ENCODE measurements at regions not wholly inside any gene's neighbourhood (a gene's known extent, or its start where the extent isn't known, plus 50 kb on each side); places are given as distances from the start of the nearest gene placed in this dataset.
A peak's percentile ranks its signal among the peaks of the same experiment; 100 is the strongest.

DNA sequence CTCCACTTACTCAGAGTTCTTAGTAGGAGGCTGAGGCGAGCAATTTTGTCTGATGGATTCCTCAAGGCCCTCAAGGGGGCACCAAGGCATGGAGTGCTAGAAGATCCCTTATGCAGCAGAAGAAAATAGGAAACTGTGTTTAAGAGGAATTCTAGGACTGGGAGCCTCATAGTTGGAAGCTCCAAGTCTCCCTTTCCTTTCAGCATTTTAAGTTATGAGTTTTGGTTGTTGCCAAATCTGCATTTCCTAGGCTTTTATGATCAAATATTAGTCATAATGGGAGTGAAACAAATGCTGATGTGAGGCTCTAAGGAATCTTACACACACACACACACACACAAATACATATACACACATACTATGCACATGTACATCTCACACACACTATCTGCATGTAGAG, 714.0 kb downstream of the UTRN start:
- no peak for DNase-seq

DNA sequence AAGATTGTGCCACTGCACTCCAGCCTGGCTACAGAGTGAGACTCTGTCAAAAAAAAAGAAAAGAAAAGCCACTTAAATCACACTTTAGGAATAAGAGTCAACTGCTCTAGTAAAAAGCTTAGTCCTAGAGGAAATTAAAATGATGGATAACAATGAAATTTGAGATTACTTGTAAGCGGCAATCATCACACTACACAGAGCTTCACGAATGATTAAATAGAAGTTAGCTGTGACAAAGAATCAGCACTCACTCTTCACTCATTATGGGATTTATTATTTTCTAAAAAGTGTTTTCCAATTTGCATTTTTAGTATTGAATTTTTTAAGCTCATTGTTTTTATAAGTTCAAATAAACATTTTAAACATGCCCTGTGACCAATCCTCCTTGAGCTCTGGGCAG, 718.0 kb downstream of the UTRN start:
- DNase-seq = no peak

DNA sequence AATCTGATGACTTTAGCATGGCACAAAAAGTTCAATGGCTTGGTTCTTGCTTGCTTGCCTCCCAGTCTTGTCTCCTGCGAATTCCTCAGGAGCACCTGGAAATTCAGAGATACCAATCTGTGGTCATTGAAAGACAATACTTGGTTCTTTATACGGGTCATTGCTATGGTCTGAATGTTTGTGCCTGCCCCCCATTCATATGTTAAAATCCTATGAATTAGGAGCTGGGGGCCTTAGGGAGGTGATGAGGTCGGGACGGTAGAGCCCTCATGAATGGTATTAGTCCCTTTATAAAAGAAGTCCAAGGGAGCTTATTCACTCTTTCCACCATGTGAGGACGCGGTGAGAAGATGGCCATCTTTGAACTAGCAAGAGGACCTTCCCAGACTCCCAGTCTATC, 721.8 kb downstream of the UTRN start:
- no peak for DNase-seq

DNA sequence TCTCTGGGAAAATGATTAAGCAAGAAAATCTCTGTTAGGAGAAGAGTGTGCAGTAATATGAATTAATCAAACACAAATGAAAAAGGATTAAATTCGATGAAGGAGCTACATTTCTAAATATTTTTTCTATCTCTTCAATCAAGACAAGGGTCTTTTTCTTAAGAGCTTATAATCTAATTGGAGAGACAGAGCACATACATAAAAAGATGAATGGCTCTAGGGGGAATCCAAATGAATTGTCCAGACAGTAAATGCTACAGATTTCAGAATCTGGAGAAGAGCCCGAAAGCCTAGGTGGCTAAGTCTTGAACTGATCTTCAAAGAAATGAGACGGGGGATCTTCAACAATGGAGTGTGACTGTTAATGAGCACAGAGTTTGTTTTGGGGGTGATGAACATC, 723.6 kb downstream of the UTRN start:
- DNase-seq = no peak

DNA sequence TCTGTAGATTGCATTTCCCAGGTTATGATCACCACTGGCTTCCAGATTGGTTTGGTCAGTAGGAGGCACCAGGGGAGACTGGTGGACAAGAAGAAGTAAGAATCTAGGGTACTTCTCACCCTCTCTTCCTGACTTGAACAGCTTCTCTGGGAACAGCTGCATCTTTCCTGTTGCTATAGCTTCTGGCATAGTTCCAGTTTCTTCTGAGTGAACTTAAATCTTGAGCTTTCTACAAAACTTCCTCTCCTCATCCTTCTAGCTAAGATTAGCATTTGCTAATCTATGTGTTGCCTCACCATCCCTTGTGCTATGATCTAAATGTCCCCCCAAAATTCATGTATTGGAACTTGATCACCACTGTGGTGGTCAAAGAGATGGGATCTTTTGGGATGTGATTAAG, 724.6 kb downstream of the UTRN start:
- no peak for DNase-seq

DNA sequence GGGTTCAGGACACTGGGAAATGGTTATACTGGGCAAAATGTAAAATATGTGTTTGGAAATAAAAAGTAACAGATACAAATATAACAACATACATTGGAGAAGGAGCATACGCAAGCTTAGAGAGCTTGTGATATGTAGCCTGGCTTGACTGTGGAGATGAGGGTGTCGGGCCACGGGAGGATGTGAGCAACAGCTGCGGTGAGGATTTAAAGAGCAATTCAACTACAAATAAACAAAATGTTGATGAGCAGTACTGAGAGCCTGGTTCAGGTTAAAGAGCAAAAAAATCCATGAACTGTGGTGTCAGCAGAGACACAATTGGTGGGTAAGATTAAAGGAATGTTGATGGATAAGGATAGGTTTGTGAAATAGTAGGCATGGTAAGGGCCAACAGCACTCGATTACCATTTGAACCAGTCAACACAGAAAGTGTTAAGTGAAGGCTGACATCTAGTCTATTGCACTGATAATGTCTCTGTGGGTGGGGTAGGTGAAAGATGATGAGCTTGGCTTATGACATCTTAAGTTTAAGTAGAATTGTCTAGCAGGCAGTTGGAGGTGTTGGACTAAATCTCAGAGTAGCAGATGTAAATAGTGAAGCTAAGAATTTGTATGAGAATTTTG, 723.2 kb downstream of the EPM2A start:
- DNase-seq = no peak

DNA sequence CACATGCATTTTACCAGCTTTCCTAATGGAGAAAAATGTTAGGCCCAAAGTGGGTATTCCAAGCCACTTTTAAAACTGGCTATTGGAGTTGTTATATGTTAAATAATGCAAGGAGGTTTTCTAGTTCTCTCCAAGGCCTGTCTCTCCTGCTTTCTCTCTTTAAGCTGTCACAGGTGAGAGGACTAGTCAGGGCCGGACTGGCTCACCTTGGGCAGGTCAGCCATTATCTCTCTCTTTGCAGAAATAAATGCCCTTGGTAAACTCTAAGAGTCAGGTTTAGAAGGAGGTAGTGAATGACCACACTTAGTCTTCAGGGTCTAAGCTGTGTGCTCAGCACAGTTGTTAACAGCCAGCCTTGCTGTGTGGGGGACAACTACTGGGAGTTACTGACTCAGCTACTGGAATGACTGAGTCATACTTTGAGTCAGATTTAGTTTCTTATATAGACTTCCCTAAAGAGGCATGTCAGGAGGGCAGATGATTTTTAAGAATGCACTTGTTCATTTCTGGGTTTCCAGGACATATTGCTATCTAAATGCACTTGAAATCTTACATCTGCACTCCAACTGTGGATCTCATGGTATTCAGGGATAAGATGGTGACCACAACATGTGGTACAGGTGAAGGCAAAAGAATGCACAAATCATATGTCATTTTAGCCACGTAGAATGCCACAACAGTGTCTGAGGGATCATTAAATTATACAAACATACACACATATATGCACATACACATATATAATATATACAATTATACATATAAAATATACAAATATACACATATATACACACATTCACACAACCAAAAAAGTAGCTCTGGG, 719.4 kb downstream of the EPM2A start:
- peak; percentile 52 for DNase-seq

DNA sequence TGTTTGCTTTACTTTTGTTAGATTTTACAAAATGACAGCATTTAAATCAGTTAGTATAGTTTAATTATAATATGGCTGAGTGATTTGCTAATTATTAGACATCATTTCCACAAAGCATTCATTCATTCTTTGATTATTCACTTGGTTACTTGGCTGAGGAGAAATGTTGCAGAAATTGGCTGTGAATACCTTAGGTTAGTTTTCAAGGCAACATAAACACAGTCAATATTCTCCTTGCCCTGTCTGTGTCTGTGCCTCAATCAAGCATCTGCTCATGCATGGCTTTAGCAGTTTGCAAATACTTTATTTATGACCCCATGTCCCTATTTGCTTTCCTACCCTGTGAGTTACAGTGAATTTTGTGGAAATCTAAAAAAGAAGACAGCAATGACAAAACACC, 718.3 kb downstream of the EPM2A start:
- DNase-seq = no peak

DNA sequence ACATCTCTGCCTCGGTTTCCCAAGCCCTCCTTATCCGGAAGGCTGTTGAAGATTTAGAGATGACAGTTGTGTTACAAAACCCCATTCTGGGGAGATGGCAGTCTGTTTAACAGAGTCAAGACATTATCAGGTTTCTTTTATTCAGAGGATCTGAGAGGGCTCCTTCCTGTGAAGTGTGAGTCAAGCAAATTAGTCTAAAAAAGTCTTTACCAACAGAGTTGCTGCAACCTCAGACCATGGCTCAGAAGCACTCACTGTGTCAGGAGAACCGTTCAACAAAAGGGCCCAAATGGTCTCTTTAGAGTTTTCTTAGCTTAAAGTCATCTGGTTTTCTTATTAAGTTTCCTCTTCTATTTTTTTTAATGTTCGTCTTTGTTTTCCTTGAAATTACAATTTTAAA, 717.8 kb downstream of the EPM2A start:
- DNase-seq = no peak

DNA sequence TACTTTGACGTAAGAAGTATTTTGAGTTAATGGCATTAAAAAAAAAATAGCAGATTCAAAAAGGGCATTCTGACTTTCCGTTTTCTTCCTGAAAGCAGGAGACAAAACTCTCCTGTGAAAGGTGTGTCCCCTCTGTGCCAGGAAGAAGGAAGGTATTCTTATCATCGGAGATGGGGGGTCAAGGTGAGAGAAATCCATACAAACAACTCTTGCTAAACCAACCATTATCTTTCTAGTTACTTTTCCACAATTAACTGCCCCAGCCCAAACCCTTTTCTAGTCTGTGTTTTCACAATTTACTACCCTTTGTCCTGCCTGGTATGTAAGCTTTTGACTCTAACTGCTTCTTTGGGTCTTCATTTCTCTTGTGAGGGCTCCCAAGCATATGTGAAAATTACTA, 717.3 kb downstream of the EPM2A start:
- no peak for DNase-seq

DNA sequence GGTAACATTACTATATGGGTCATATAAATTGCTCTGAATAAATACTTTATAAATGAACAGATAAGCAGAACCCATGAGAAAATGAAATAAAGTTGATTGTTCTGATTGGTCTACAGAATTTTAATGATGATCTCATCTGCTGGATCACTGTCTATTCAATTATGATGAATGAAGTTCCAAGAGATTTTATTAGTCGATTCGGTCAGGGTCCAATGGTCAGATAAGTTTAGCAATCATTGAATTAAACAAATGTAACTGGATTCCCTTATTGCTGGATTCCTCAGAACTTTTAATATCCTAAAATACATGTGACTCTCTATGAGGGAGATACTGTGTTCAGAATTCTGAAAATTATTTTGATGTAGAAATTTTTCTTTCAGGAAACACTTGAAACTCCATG, 715.2 kb downstream of the EPM2A start:
- no peak for DNase-seq

DNA sequence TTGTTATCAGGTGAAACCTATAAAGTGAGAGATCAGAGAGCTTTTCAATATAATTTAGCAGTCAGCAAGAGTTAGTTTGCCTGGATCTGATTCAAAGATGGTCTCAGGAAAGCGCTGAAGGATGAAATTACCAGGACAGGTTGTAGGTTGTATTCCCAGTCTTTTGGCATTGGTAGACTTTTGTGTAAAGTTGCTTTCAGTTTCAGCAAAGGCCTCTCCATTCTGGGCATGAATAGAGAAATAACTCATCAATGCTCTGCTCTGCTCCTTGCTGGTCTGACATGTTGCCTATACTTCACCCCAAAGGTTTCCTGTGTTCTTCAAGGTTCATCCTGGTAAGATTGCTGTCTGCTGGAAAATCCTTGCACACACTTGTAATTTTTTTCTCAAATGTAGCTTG, 714.8 kb downstream of the EPM2A start:
- DNase-seq = no peak

DNA sequence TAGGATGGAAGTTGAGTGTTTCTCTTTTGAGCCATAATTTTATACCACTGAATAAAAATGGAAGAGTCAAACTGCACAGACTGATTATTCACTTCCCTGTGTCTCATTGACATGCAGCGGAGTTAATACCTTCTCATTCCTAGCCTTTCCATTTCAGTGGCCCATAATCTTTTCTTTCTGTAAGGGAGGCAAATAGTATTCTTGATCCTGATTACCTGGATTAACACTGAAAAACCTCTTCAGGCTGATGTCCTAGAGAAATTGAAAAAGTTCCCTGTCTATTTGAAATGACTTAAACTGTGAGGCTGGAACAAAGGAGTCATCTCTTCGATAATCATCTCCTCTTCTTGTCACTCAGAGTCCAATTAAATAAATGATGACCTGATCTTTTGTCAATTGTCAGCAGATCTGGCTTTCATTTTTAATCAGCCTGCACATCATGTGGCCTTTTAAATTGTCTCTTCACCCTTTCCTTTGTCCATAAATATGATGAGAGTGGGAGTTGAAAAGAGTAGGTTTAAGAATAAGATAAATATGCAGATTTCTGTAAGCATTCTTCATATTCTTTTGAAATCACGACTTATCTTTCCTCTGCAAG, 713.0 kb downstream of the EPM2A start:
- no peak for DNase-seq

DNA sequence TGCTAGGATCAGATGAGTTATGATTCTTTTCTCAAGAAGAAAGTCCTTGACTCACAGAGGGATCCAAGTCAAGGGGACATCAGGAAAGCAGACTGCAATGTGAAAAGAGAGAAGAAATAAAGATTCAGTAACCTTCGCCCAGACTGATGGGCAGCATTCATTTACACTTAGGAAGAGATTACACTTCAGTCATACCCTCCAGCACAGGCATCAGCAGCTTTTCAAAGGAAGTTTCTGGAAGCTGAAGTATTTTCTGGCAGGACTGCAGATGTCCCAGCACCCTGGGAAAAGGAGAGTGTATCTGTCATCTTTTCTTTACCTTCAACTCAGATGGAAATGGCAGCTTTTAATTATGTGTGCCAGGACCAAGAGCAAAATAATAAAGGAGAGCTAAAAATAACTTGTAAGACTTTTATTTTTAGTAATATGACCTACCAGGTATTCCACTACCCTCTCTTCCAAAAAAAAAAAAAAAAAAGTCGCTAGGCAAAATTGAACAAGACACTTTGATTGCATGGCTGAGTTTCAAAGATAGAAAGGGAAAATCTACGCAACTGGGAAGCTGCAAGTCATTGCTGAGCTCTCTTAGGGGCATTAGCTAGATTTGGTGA, 712.1 kb downstream of the EPM2A start:
- no peak for DNase-seq

DNA sequence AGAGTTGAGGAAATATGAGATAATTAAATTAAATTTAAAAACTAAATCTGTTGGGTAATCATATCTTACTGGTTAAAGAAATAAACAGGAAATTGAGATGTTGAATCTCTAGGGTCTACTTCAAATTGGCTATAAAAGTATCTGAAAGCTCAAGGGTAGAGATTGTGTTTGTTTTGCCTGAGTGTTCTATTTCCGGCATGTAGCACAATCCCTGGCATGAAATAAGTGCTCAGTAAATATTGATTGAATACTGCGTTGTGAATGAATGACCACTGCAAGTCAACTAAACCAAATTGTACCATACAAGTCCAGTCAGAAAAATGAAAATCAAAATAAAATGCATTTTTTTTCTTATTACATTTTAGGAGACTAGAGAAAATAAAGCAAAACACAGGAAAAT, 709.8 kb downstream of the EPM2A start:
- DNase-seq = no peak

DNA sequence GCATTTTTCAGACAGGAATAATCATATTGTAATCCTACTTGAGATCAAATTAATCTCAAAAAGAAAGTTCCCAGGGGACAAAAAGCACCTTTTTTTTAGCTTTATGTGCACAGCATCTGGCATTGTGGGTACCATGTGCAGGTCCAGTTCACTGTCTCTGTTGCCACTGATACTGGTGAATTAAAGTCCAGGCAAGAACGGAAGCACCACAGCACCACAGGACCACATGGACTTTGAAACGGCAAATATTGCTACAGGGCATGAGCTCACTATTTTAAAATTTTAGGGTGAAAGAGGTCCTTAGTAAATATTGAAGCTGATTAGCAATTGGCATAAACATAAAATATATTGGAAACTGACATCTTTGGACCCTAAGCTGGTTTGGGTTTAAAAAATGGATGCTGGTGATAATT, 709.0 kb downstream of the EPM2A start:
- no peak for DNase-seq

DNA sequence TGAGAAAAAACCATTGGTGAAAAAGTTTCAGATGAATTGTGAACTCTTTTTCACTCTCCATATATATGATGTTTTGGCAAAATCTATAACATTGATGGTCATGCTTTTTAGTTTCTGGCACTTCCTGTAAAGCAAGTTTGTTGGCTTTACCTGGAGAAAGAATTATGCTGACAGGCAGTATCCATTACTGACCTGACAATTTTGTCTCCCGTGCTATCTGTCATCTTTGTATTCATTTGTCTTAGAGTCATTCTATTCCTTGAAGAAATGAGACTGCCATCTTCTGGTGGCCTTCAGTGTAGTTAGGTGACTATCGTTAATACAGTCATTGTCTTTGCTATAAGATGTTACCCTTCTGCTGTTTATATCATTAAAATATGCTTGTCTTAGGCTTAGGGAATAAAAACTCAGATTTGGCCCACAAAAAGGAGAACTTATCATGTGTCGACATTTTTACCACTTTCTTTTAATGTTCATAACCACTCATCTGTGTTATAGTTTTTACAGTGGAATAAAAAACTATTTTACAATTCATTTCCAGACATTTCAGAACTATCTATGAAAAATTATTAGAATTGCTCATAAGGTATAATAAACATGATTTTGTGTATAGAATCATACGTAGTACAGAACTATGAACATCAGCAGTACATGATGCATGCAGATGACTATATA, 707.0 kb downstream of the EPM2A start:
- DNase-seq = no peak

DNA sequence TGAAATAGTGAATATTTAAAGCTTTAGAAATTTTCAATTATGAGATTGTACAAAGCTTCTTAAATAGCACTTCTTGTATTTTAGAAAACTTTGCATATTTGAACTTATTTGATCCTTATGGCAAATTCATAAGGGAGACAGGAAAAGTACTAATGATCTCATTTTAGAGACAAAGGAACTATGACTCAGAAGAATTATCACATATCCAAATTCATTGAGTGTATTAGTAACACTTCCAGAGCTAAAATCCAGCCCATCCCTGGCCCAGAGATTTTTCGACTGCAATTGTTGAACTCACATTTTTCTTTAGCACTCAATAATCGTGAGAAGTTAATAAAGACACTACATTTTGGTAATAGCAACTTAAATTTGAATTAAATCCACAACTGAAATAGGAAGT, 704.3 kb downstream of the EPM2A start:
- no peak for DNase-seq

DNA sequence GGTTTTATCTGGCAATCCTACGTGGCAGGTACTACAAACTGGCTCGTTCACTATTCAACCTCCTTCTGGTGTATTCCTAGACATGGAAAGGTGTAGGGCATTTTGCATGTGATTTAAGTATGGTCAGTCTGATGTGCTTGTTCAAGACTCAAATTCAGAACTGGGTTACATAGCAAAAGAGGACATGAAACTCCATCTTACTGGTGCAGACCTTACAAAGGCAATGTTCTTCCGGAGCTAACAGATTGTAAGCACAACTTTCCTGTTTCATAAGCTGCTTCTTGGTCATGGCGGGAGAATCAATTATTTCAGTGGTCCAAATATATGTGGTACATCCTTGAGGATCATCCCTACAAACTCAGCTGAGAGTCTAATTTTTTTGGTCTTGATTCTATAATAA, 703.4 kb downstream of the EPM2A start:
- DNase-seq = no peak

DNA sequence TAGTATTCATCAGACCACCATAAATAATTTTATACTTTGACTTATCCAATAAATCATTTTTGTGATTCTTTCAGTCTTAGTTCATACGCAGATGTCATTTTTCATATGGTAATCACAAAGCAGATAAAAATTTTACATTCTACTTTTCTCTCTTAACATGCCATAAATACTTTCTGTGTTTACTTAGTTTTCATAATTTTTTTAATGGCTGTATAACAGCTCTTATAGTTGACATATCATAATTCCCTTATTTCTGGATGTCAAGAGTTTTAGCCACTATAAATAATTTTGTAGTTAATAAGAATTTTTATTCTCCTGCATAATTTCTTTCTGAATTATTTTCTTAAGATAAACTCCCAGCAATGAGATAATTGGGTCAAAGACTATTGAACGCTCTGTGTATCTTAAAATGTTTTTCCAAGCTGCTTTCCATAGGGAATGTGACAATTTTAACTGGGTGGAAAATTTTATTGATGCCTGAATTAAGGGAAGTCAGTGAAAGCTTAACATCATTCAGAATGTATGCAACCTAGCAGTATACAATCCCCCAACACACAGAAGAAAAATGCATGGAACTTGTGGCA, 702.7 kb downstream of the EPM2A start:
- DNase-seq = no peak

DNA sequence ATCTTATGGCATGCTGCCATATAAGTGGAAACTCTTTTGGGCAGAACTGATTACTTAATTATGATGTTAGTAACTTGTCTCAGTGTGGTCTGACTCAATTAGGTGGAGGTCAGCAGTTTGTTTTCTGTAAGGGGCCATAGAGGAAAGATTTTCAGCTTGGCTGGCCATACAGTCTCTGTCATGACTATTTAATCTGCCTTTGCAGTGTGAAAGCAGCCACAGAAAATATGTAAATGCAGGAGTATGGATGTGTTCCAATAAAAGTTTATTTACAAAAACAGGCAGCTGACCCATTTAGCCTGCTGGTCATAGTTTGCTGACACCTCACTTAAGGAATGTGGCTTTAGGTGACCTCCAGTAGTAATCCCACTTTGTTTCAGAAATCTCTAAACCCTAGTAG, 700.7 kb downstream of the EPM2A start:
- no peak for DNase-seq

DNA sequence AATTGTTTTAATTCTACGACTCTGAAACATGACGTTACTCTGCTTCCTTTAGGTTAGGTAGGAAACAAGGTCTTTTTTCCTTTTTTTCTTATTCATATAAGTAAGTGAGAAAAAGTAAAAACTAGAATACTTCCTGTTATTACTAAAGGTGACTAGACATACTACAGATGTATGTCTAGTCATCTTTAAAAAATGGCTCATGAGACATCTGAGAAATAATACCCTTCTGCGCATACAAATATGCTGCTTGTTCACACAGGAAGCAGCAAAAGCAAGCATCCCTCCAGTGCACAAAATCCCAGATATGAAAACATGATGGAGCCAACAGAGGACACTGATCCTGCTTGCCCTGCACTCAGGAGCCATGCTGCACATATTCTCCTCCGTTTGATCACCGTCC, 699.1 kb downstream of the EPM2A start:
- DNase-seq = no peak

Data from activated CD8-positive, alpha-beta memory T cell treated with anti-CD3 and anti-CD28 coated beads, Interleukin-2, amount 50 U/mL, for 48 hours (primary cell).